H1 (cell line): ENCODE measurements at regions not wholly inside any gene's neighbourhood (a gene's known extent, or its start where the extent isn't known, plus 50 kb on each side); places are given as distances from the start of the nearest gene placed in this dataset.

Source experiments
- CTCF ChIA-PET: fragments of 300-600 bp; sonication (Branson Sonifier 250); formaldehyde crosslinking; loops from one replicate; lab custom pipeline; 2021; ENCODE audit not compliant: partially characterized antibody; lab: Charles Lee
- POLR2A ChIA-PET: fragments of 300-600 bp; sonication (Branson Sonifier 250); formaldehyde crosslinking; loops from one replicate; lab custom pipeline; 2021; ENCODE audit warnings: inconsistent platforms; ENCODE audit not compliant: partially characterized antibody; lab: Charles Lee
- DNase-seq, 2 experiments: peaks; one replicate each; pipeline versions ENCODE4 v3.0.0 to v3.0.0-alpha.2; 2010 to 2022; ENCODE audit warnings: low spot score in 2 of 2, low read depth in 1 of 2, mixed read lengths in 1 of 2
- FAIRE-seq: peaks from 2 replicates; lab custom pipeline; 2011; peaks lifted over from hg19 to GRCh38; lab: Jason Lieb, UNC
- H2AFZ ChIP-seq: 2 replicates; pipeline ENCODE4 v1.8.1; 2012; ENCODE audit warnings: low read length, inconsistent platforms
- H2AK5ac ChIP-seq: 2 replicates; pipeline ENCODE4 v1.6.1; 2013; ENCODE audit warnings: low read depth, low read length
- H2BK120ac ChIP-seq: replicated peaks from 2 replicates; pipeline ENCODE3; 2013; ENCODE audit warnings: low read depth, low read length, inconsistent platforms
- H2BK12ac ChIP-seq: 2 replicates; pipeline ENCODE4 v1.6.1; 2013; ENCODE audit warnings: low read depth, low read length
- H2BK15ac ChIP-seq: 2 replicates; pipeline ENCODE4 v1.6.1; 2013; ENCODE audit warnings: low read length
- H2BK20ac ChIP-seq: 2 replicates; pipeline ENCODE4 v1.6.1; 2013; ENCODE audit warnings: low read length
- H2BK5ac ChIP-seq: 2 replicates; pipeline ENCODE4 v1.6.1; 2013; ENCODE audit warnings: low read depth, low read length
- H3K14ac ChIP-seq: 2 replicates; pipeline ENCODE4 v1.6.1; 2013; ENCODE audit warnings: inconsistent platforms; ENCODE audit not compliant: insufficient read length
- H3K18ac ChIP-seq: 2 replicates; pipeline ENCODE4 v1.6.1; 2013; ENCODE audit warnings: low read length; ENCODE audit errors: extremely low read depth
- H3K23ac ChIP-seq: 2 replicates; pipeline ENCODE4 v1.6.1; 2013; ENCODE audit warnings: inconsistent platforms; ENCODE audit not compliant: insufficient read length
- H3K23me2 ChIP-seq: 2 replicates; pipeline ENCODE4 v1.6.1; 2013; ENCODE audit warnings: low read depth, low read length
- H3K27ac ChIP-seq: 2 replicates; pipeline ENCODE4 v1.6.1; 2011; ENCODE audit warnings: low read depth, low read length, inconsistent platforms
- H3K27me3 ChIP-seq, 4 experiments: replicated peaks in 1 of 4; 1 replicate in 1 of 4; 2 replicates in 3 of 4; pipeline versions ENCODE4 v1.6.1 to v1.8.1; 2011 to 2013; ENCODE audit warnings: low read length in 3 of 4, mild to moderate bottlenecking in 3 of 4, inconsistent platforms in 2 of 4, mixed read lengths in 2 of 4, moderate library complexity in 1 of 4; ENCODE audit not compliant: control insufficient read depth in 3 of 4, insufficient read depth in 3 of 4; ENCODE audit errors: extremely low read depth in 1 of 4
- H3K36me3 ChIP-seq, 4 experiments: 2 replicates each; pipeline versions ENCODE4 v1.6.1 to v1.8.1; 2011 to 2013; ENCODE audit warnings: mild to moderate bottlenecking in 4 of 4, low read length in 3 of 4, moderate library complexity in 2 of 4, control low read depth in 1 of 4, inconsistent platforms in 1 of 4; ENCODE audit not compliant: insufficient read depth in 4 of 4, control insufficient read depth in 2 of 4
- H3K4ac ChIP-seq: replicated peaks from 2 replicates; pipeline ENCODE3; 2013; ENCODE audit warnings: low read length, low read depth, mixed read lengths, inconsistent platforms; ENCODE audit not compliant: insufficient read length
- H3K4me1 ChIP-seq, 4 experiments: replicated peaks in 1 of 4; 1 replicate in 1 of 4; 2 replicates in 3 of 4; pipeline versions ENCODE4 v1.6.1 to v1.8.1; 2011 to 2013; ENCODE audit warnings: low read length in 3 of 4, inconsistent platforms in 2 of 4, mixed read lengths in 1 of 4; ENCODE audit not compliant: insufficient read depth in 4 of 4, control insufficient read depth in 3 of 4
- H3K4me2 ChIP-seq, 2 experiments: 2 replicates each; pipeline versions ENCODE4 v1.6.1 to v1.8.1; 2011 to 2013; ENCODE audit warnings: low read depth in 2 of 2, low read length in 2 of 2, control low read depth in 1 of 2, inconsistent platforms in 1 of 2, mild to moderate bottlenecking in 1 of 2; ENCODE audit not compliant: insufficient read depth in 1 of 2
- H3K4me3 ChIP-seq, 4 experiments: fragments of 200-600, 300-600 bp in 1 of 4; sonication (generic), shearing (Covaris generic), sonication (Bioruptor Twin) in 1 of 4; 2 replicates each; pipeline versions ENCODE4 v1.5.1 to v1.8.1; 2011 to 2016; ENCODE audit warnings: low read length in 4 of 4, low read depth in 3 of 4, control low read depth in 2 of 4, inconsistent platforms in 2 of 4, mild to moderate bottlenecking in 2 of 4, mixed read lengths in 1 of 4, moderate library complexity in 1 of 4; ENCODE audit not compliant: insufficient read depth in 2 of 4; ENCODE audit errors: extremely low read depth in 1 of 4
- H3K56ac ChIP-seq: replicated peaks from 2 replicates; pipeline ENCODE3; 2013; ENCODE audit warnings: low read depth, mild to moderate bottlenecking, mixed read lengths, low read length, inconsistent platforms; ENCODE audit not compliant: insufficient read length
- H3K79me1 ChIP-seq: 2 replicates; pipeline ENCODE4 v1.6.1; 2013; ENCODE audit warnings: low read depth, low read length, control low read depth
- H3K79me2 ChIP-seq, 2 experiments: 2 replicates each; pipeline versions ENCODE4 v1.6.1 to v1.8.1; 2012 to 2013; ENCODE audit warnings: low read length in 2 of 2, mild to moderate bottlenecking in 2 of 2, inconsistent platforms in 1 of 2; ENCODE audit not compliant: insufficient read depth in 2 of 2, control insufficient read depth in 1 of 2
- H3K9ac ChIP-seq, 4 experiments: replicated peaks in 1 of 4; 1 replicate in 1 of 4; 2 replicates in 3 of 4; pipeline versions ENCODE4 v1.6.1 to v1.8.1; 2011 to 2013; ENCODE audit warnings: low read depth in 3 of 4, low read length in 3 of 4, control low read depth in 2 of 4, mild to moderate bottlenecking in 2 of 4, moderate library complexity in 2 of 4, inconsistent platforms in 1 of 4; ENCODE audit errors: extremely low read depth in 1 of 4
- H3K9me3 ChIP-seq, 2 experiments: 2 replicates each; pipeline versions ENCODE4 v1.6.1 to v1.8.1; 2012 to 2013; ENCODE audit warnings: mild to moderate bottlenecking in 2 of 2, moderate library complexity in 2 of 2, control low read depth in 1 of 2, inconsistent platforms in 1 of 2, low read depth in 1 of 2, low read length in 1 of 2, mixed read lengths in 1 of 2; ENCODE audit not compliant: insufficient read depth in 2 of 2
- H4K20me1 ChIP-seq, 2 experiments: replicated peaks in 1 of 2; 2 replicates each; pipeline versions ENCODE3 to v1.8.1; 2011 to 2013; ENCODE audit warnings: inconsistent platforms in 2 of 2, low read length in 2 of 2, mild to moderate bottlenecking in 1 of 2; ENCODE audit not compliant: insufficient read depth in 2 of 2, control insufficient read depth in 1 of 2
- H4K5ac ChIP-seq: 2 replicates; pipeline ENCODE4 v1.6.1; 2013; ENCODE audit warnings: low read length, low read depth, mixed read lengths, inconsistent platforms; ENCODE audit not compliant: insufficient read length
- H4K8ac ChIP-seq: 2 replicates; pipeline ENCODE4 v1.8.0; 2013; ENCODE audit warnings: mild to moderate bottlenecking, moderate library complexity, low read length, inconsistent platforms; ENCODE audit not compliant: insufficient read depth; ENCODE audit errors: extremely low read depth
- H4K91ac ChIP-seq: replicated peaks from 2 replicates; pipeline ENCODE3; 2013; ENCODE audit warnings: low read length, mixed read lengths, inconsistent platforms; ENCODE audit not compliant: insufficient read length
- BRCA1 ChIP-seq: IDR thresholded peaks from 2 replicates; pipeline ENCODE4 v1.6.1; 2012; ENCODE audit warnings: low read depth, low read length, improper control_type of control experiment
- EGR1 ChIP-seq: IDR thresholded peaks from 2 replicates; pipeline ENCODE4 v1.6.1; 2011; ENCODE audit warnings: low read depth, low read length, borderline replicate concordance
- GABPA ChIP-seq: IDR thresholded peaks from 2 replicates; pipeline ENCODE4 v1.6.1; 2011; ENCODE audit warnings: mild to moderate bottlenecking, low read length, moderate library complexity, borderline replicate concordance; ENCODE audit not compliant: insufficient read depth
- KDM1A ChIP-seq: fragments of 200-600, 300-600 bp; sonication (generic); IDR thresholded peaks from 2 replicates; pipeline ENCODE4 v1.7.1; 2016; ENCODE audit warnings: mild to moderate bottlenecking, low read length, borderline replicate concordance
- POLR2A ChIP-seq, 2 experiments: IDR thresholded peaks; 1 replicate in 1 of 2; 2 replicates in 1 of 2; pipeline ENCODE4 v1.6.1; 2011; ENCODE audit warnings: low read depth in 2 of 2, low read length in 2 of 2, mild to moderate bottlenecking in 2 of 2; ENCODE audit errors: control extremely low read depth in 1 of 2
- SIX5 ChIP-seq: IDR thresholded peaks from 2 replicates; pipeline ENCODE4 v1.6.1; 2011; ENCODE audit warnings: mild to moderate bottlenecking, low read depth, low read length
- WGBS, 2 experiments: shearing (Covaris generic) in 1 of 2; methylation state at CpG; one replicate each; pipeline versions ENCODE4 v1.1.6 to v1.1.7; 2013 to 2015; ENCODE audit warnings: low lambda C conversion rate in 2 of 2, mixed read lengths in 2 of 2, inconsistent platforms in 1 of 2, low coverage in 1 of 2, missing lambda C conversion rate in 1 of 2; ENCODE audit not compliant: insufficient replicate concordance in 2 of 2, insufficient coverage in 1 of 2, insufficient read length in 1 of 2; ENCODE audit errors: extremely low coverage in 1 of 2, missing lambda C conversion rate in 1 of 2; 5-methylcytosine and 5-hydroxymethylcytosine counted together

GRCh38 chr4:100257567-100257966 lies 67.3 kb upstream of the DDIT4L start:
- H3K23ac ChIP-seq: no peak overlapping the region
- ChIA-PET CTCF (interaction anchor here (0.5 kb wide), 1 partner anchor 1129 kb away, joined by 3 read pairs; no protein-coding TSS in a partner anchor), POLR2A (no interaction called here)
- no peak overlapping the region for H3K4me3 ChIP-seq
- no peaks in the 10 kb centered on the region for H3K36me3 ChIP-seq
- 77% methylated on average over 1 of the region's 1 CpG; no CpG with 5 or more reads in 1 of the 2 experiments for WGBS, 2 experiments
- FAIRE-seq (no peak), DNase-seq (peak in 1 of 2 experiments; percentile 1)
- H2BK120ac ChIP-seq: no peak overlapping the region
- no peaks in the 10 kb centered on the region for H3K27me3 ChIP-seq
- no peak overlapping the region for H3K14ac ChIP-seq
- no peak overlapping the region for H4K5ac ChIP-seq
- H3K9ac ChIP-seq: no peak overlapping the region
- H4K8ac ChIP-seq: no peak overlapping the region
- H3K27ac ChIP-seq: no peak overlapping the region
- 0 out of 2 replicates have a peak overlapping the region, but pooled peaks have one; percentile 41 for H2BK12ac ChIP-seq
- H3K4ac ChIP-seq: no peak overlapping the region
- no peaks in the 10 kb centered on the region for H4K20me1 ChIP-seq
- no peak overlapping the region for H2BK15ac ChIP-seq
- H2BK20ac ChIP-seq: no peak overlapping the region
- H2AK5ac ChIP-seq: no peak overlapping the region
- 0 out of 2 replicates have a peak overlapping the region, but pooled peaks have one; percentile 27 for H2BK5ac ChIP-seq
- no peaks in the 10 kb centered on the region for H3K79me1 ChIP-seq
- H3K56ac ChIP-seq: no peak overlapping the region
- no peaks in the 10 kb centered on the region for H3K79me2 ChIP-seq
- peaks cover 0 to 3% (median 0%) of the 10 kb centered on the region in 4 experiments; a peak in 2 of 7 replicates for H3K4me1 ChIP-seq
- peak overlapping the region; percentile 65; the same call in 1 of the 2 replicates for H2AFZ ChIP-seq
- H3K4me2 ChIP-seq: no peak overlapping the region
- no peaks in the 10 kb centered on the region; the same call in 1 of the 2 replicates for H3K23me2 ChIP-seq
- no peak overlapping the region for H3K18ac ChIP-seq
- H4K91ac ChIP-seq: no peak overlapping the region
- TF ChIP-seq KDM1A (no peak), SIX5 (no peak), POLR2A (IDR thresholded peaks at IDR 0.05; ENCODE audit: control extremely low read depth in 1 of 2, low read depth in 2 of 2, low read length in 2 of 2) (no peak), BRCA1 (no peak), EGR1 (no peak), GABPA (no peak)
- TF ChIP-seq, all 59 proteins: peak for 0
- no peaks in the 10 kb centered on the region for H3K9me3 ChIP-seq
